Gastrocnemius medialis (tissue), 4 donors: ENCODE measurements at regions not wholly inside any gene's neighbourhood (a gene's known extent, or its start where the extent isn't known, plus 50 kb on each side); places are given as distances from the start of the nearest gene placed in this dataset.

ENCODE experiments used
- ATAC-seq, 2 donors: fragments of 150-250 bp; one replicate each; pipeline ENCODE4 v1.9.1; 2016
- DNase-seq, 2 donors: peaks; one replicate each; pipeline ENCODE4 v3.0.0-alpha.2; 2019
- H3K27ac ChIP-seq, 4 donors: fragments of 200-600 bp; sonication (generic); 1 replicate in 1 of 4; 2 replicates in 3 of 4; pipeline ENCODE4 v1.5.1; 2016 to 2018; ENCODE audit warnings: mild to moderate bottlenecking in 2 of 4, moderate library complexity in 1 of 4
- H3K27me3 ChIP-seq, 3 donors: fragments of 200-600 bp; sonication (generic) in 2 of 3; 1 replicate in 1 of 3; 2 replicates in 2 of 3; pipeline versions ENCODE4 v1.5.1 to v1.6.0; 2016 to 2019; ENCODE audit warnings: mild to moderate bottlenecking in 1 of 3, moderate library complexity in 1 of 3
- H3K36me3 ChIP-seq, 2 donors: fragments of 200-600 bp; sonication (generic) in 1 of 2; one replicate each; pipeline ENCODE4 v1.5.1; 2017 to 2018
- H3K4me1 ChIP-seq, 2 donors: fragments of 200-600 bp; sonication (generic) in 1 of 2; one replicate each; pipeline ENCODE4 v1.5.1; 2016 to 2017; ENCODE audit warnings: mild to moderate bottlenecking in 2 of 2
- H3K4me3 ChIP-seq, 4 donors: fragments of 200-600 bp; sonication (generic) in 3 of 4; 1 replicate in 1 of 4; 2 replicates in 3 of 4; pipeline ENCODE4 v1.5.1; 2016 to 2019; ENCODE audit warnings: mild to moderate bottlenecking in 2 of 4
- H3K9me3 ChIP-seq, 3 donors: fragments of 200-600 bp; sonication (generic) in 2 of 3; 1 replicate in 1 of 3; 2 replicates in 2 of 3; pipeline ENCODE4 v1.5.1; 2016 to 2019
- POLR2A ChIP-seq, 2 donors: fragments of 450-650 bp; IDR thresholded peaks; one replicate each; pipeline ENCODE4 v1.6.1; 2017; ENCODE audit warnings: antibody characterized with exemption in 2 of 2, mild to moderate bottlenecking in 2 of 2, moderate library complexity in 2 of 2
- in situ Hi-C, 4 donors: fragments of 200-750 bp; cut with MboI; loops; one replicate each; pipeline versions ENCODE4 v1.15.0 to v1.8.0; 2017; ENCODE audit warnings: low sequenced_read_pairs in 4 of 4
- intact Hi-C: fragments of 100-400 bp; cut with DNase I; formaldehyde crosslinking; loops from one replicate; pipeline ENCODE4 v1.15.1; 2023; ENCODE audit warnings: low total_unique reads
- TF ChIP-seq, protein P1 (sequence below), 5 experiments: fragments of 450-650 bp in 3 of 5; fragments of 200-600 bp in 2 of 5; sonication (generic) in 2 of 5; IDR thresholded peaks in 4 of 5; conservative IDR thresholded peaks in 1 of 5; 1 replicate in 4 of 5; 2 replicates in 1 of 5; pipeline ENCODE4 v1.5.1; 2016 to 2019; ENCODE audit warnings: antibody characterized with exemption in 5 of 5, mild to moderate bottlenecking in 3 of 5, moderate library complexity in 3 of 5

GRCh38 chr18:67583621-67584020 lies 67.1 kb upstream of the DSEL start:
- in situ Hi-C loops, result no loop called here
- TF ChIP-seq, protein P1, sequence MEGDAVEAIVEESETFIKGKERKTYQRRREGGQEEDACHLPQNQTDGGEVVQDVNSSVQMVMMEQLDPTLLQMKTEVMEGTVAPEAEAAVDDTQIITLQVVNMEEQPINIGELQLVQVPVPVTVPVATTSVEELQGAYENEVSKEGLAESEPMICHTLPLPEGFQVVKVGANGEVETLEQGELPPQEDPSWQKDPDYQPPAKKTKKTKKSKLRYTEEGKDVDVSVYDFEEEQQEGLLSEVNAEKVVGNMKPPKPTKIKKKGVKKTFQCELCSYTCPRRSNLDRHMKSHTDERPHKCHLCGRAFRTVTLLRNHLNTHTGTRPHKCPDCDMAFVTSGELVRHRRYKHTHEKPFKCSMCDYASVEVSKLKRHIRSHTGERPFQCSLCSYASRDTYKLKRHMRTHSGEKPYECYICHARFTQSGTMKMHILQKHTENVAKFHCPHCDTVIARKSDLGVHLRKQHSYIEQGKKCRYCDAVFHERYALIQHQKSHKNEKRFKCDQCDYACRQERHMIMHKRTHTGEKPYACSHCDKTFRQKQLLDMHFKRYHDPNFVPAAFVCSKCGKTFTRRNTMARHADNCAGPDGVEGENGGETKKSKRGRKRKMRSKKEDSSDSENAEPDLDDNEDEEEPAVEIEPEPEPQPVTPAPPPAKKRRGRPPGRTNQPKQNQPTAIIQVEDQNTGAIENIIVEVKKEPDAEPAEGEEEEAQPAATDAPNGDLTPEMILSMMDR (IDR thresholded peaks at IDR 0.05 in 4 of 5, conservative IDR thresholded peaks at IDR 0.05 in 1 of 5), result no peak
- TF ChIP-seq POLR2A (IDR thresholded peaks at IDR 0.05), result no peak

DNA sequence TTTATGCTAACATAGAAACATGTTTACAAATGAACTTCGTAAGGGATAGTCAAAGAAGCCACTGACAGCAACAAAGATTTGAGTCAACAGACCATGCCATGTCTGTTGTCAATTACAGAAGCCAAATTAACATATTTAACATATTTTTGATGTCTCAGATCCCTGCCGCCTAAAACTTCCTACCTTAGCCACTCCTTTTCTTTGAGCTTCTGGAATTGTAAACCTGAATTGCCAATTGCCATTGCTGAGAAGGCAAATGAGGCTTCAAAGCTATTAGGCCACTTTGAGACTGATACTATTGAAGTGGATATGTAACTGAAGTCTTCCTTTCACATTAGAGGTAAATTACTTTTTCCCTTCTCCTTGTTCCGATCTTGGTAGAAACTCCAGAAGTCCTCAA lies 66.0 kb upstream of the DSEL start:
- DNase-seq (no peak), ATAC-seq (no peak)
- no peak overlapping the region for H3K4me3 ChIP-seq
- no peaks in the 10 kb centered on the region for H3K9me3 ChIP-seq
- intact Hi-C loops (no loop called here), in situ Hi-C loops (no loop called here)
- H3K36me3 ChIP-seq, result no peaks in the 10 kb centered on the region
- TF ChIP-seq, protein P1 (IDR thresholded peaks at IDR 0.05 in 4 of 5, conservative IDR thresholded peaks at IDR 0.05 in 1 of 5), result no peak
- no peak for TF ChIP-seq POLR2A (IDR thresholded peaks at IDR 0.05)
- no peak overlapping the region for H3K27ac ChIP-seq
- no peaks in the 10 kb centered on the region for H3K4me1 ChIP-seq
- H3K27me3 ChIP-seq, result no peaks in the 10 kb centered on the region

More at GRCh38 chr18:67583621-67584020, 67.1 kb upstream of the DSEL start:
- no peak for DNase-seq
- no peak overlapping the region for H3K27ac ChIP-seq
- H3K27me3 ChIP-seq, result no peaks in the 10 kb centered on the region
- ATAC-seq, result no peak
- intact Hi-C loops, result no loop called here
- no peaks in the 10 kb centered on the region for H3K36me3 ChIP-seq
- no peaks in the 10 kb centered on the region for H3K4me1 ChIP-seq
- H3K9me3 ChIP-seq, result no peaks in the 10 kb centered on the region
- H3K4me3 ChIP-seq, result no peak overlapping the region

GRCh38 chr18:67581178-67581577 lies 64.7 kb upstream of the DSEL start:
- H3K36me3 ChIP-seq, result no peaks in the 10 kb centered on the region
- no peak overlapping the region for H3K27ac ChIP-seq
- no peak for ATAC-seq
- H3K4me1 ChIP-seq, result no peaks in the 10 kb centered on the region
- H3K4me3 ChIP-seq, result no peak overlapping the region
- intact Hi-C loops (no loop called here), in situ Hi-C loops (no loop called here)
- H3K9me3 ChIP-seq, result no peaks in the 10 kb centered on the region
- no peak for TF ChIP-seq POLR2A (IDR thresholded peaks at IDR 0.05)
- TF ChIP-seq, protein P1 (IDR thresholded peaks at IDR 0.05 in 4 of 5, conservative IDR thresholded peaks at IDR 0.05 in 1 of 5), result no peak
- no peaks in the 10 kb centered on the region for H3K27me3 ChIP-seq
- no peak for DNase-seq

GRCh38 chr18:67577386-67577785 lies 60.9 kb upstream of the DSEL start:
- Histone ChIP-seq H3K9me3 (no peaks in the 10 kb centered on the region), H3K4me3 (no peak overlapping the region), H3K27ac (no peak overlapping the region), H3K4me1 (no peaks in the 10 kb centered on the region), H3K27me3 (no peaks in the 10 kb centered on the region), H3K36me3 (no peaks in the 10 kb centered on the region)
- TF ChIP-seq POLR2A (IDR thresholded peaks at IDR 0.05), result no peak
- TF ChIP-seq, protein P1 (IDR thresholded peaks at IDR 0.05 in 4 of 5, conservative IDR thresholded peaks at IDR 0.05 in 1 of 5), result no peak
- intact Hi-C loops (no loop called here), in situ Hi-C loops (no loop called here)
- DNase-seq, result no peak
- no peak for ATAC-seq

GRCh38 chr18:67574749-67575148 lies 58.2 kb upstream of the DSEL start:
- ATAC-seq (no peak), DNase-seq (no peak)
- in situ Hi-C loops (no loop called here), intact Hi-C loops (no loop called here)
- Histone ChIP-seq H3K27me3 (no peaks in the 10 kb centered on the region), H3K9me3 (no peaks in the 10 kb centered on the region), H3K27ac (no peak overlapping the region), H3K4me3 (no peak overlapping the region), H3K4me1 (no peaks in the 10 kb centered on the region), H3K36me3 (no peaks in the 10 kb centered on the region)
- no peak for TF ChIP-seq POLR2A (IDR thresholded peaks at IDR 0.05)
- TF ChIP-seq, protein P1 (IDR thresholded peaks at IDR 0.05 in 4 of 5, conservative IDR thresholded peaks at IDR 0.05 in 1 of 5), result no peak
